ENCODE measurements at regions not wholly inside any gene's neighbourhood (a gene's known extent, or its start where the extent isn't known, plus 50 kb on each side); places are given as distances from the start of the nearest gene placed in this dataset.
"Not testable (repeated sequence)": the region's sequence is repeated elsewhere in the genome, so short reads cannot be mapped to it uniquely, and the experiment has no call there.

DNA sequence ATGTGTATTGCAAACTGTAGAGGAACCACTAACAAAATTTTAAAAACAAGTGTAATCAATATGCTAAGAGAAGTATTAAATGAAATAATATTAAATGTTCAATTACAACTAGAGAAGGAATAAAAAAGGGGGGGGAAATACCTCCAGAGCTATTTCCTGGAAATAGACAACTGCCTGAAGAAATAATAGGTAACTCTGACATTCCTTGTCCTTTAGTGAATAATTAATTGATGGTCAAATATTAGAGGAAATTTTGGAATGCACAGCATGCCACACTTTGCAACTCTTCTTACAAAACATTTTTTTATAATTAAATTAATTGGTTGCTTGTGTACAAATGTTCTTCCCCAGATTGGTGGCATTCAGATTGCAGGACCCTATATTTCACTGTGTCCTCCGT is 342.6 kb upstream of the COL8A1 start:
- DNase-seq: no peak

DNA sequence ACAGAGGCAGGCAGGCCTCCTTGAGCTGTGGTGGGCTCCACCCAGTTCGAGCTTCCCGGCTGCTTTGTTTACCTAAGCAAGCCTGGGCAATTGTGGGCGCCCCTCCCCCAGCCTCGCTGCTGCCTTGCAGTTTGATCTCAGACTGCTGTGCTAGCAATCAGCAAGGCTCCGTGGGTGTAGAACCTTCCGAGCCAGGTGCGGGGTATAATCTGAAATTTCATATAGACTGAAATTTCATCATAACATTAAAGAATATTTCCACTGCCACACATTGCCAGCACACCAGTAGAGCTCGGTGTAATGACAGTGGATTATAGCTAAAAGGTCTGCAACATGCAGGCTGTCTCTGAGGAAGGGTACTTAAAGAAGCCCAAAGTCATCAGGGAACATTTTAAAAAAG is 344.3 kb upstream of the COL8A1 start:
- not testable (repeated sequence) for DNase-seq

DNA sequence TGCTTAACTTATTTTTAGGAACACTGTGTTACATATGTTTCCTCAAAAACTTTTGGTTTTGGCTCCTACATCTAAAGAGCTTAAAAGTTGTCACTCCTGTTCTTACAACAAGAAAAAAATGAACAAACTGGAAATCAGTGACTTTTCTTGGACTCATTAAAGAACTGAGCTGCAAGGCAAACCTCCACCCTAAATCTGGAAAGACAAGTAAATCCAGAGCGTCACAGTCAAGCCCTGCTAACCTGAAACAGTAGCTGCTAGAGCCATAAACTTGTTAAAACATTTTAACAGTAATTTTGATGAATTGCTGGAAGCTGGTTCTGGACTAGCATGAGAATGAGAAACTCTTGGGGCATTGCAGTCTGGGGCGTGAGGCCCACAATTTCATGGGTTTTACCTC is 350.5 kb upstream of the COL8A1 start:
- no peak for DNase-seq

DNA sequence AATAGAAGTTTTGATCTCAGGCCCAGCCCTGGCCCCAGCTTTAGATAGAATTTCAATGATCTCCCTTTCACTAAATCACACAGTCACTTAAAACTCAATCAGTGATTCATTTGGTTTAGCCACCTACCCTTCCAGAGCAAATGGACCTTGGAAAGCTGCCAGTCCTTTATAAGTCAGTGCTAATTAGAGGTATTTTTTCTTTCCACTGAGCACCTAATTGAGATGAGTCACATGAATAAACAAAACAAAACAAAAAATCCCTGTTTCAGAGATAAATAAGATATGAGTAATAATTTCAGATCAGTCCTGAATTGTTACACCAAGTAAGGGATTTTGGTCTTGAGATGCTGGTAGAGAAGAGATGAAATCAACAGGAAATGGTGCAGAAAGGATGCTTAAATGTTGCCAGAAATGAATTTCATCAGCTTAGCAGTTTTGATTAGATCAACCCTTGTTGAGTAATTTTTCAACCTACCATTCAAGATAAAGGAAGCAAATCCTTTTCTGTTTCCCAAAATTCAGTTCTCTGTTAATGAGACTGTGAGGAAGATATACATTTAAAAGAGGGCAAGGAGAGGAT is 352.0 kb upstream of the COL8A1 start:
- DNase-seq: no peak

DNA sequence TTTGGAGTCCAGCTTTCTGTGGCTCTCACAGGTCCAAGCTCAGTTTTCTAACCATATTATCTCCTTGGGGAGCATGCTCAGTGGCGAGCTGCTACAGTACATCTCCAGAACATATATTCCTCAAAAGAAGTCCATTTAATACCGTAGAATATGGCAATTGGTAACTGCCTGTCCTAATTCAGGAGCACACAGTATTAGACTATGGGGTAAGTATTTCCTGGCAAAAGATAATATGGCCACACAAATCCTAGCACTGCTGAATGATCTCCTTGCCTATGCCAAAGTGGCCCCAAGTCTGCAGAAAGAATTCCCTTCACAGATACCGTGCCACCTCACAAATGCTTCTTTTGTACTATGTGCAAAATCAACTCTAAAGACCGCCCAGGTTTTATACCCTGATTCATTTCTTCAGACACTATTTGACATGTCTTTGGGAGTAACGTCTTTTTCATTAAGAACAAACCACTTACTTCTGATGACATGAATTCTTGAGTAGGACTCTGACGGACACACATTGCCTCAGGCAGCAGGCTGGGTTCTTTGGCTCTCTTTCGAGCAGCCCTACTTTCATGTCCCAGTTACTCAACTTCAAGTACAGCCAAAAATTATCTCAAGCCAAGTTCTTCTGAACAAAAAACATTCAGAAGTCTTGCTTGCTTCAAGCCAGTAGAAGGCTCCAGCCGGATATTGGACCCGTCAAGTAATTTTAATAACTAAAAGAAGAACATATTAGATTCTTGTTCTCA is 368.3 kb upstream of the DCBLD2 start:
- DNase-seq: no peak

DNA sequence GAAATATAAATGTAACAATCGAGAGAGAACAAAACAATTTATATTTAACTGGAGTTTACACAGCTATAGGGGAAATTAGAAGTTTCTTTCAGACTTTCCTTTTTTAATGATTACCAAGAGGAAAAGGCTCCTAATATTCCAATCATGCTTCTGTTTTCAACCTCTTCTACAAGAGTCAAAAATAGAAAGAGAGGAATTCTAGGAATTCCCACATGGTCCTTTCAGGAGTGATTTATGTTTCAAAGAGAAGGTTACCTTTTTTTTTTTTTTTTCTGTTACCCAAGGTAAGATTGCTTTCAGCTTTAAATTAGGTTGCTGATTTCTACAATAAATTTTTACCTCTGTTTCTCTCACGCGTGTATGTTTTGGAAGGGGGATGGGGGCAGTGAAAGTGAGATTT is 355.3 kb upstream of the DCBLD2 start:
- DNase-seq: no peak

DNA sequence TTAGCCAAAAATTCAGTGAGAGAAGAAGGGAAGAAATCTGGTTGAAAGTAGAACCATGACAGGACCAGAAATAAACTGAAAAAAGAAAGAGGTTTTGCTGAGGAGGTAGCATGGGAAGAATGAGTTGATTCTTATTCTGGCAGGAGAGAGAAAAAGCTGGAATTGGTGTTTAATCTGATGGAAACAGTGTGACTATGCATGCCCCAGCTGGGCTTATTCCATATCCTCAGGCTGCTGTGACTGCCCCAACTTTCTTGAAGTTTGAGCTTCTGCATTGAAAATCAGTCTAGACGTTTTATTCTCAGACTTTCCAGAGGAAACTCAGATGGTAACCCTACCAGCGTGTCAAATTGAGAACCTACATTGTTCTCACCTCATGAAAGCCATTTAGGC is 352.5 kb upstream of the DCBLD2 start:
- DNase-seq: no peak

DNA sequence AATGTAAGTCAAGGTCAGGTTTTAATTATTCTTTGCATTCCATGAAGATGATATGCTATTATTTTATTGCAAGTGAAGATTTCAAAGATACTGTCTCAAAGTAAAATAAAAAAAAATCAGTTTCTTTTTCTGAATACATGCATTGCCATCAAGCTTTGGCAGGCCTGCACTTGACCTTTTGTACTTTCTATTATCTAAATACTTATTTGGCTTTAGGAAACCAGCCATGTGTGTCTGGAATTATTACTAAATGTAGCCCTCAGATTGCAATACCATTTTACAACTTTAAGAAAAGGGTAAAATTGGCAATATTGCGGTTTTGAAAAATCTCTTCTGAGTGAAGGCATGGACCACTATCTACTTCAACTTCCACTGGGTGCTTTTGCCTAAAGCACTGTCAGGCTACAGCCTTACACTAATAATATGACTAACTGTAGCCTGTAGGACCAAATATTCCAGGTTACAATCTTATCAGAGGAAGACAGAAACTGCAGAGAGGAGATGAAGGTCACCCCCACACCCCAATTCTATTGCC is 349.4 kb upstream of the DCBLD2 start:
- DNase-seq: no peak

DNA sequence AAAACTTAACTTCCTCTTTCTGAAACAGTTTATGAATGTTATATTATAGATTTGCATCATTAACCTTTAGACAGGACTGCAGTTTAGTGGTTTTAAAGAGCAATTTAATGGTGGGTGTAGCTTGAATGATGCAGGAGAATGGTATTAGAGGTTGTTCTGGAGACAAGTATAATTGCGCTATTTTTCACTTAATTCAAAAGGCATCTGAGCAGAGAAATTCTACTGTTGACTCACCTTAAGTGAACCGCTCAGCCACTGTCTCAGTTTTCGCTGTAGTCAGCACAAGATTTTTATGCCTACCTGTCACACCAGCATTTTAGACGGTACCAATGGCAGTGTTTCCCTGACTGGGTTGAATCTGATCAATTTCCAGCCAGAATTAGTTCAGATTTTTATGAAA is 348.8 kb upstream of the DCBLD2 start:
- DNase-seq: no peak

DNA sequence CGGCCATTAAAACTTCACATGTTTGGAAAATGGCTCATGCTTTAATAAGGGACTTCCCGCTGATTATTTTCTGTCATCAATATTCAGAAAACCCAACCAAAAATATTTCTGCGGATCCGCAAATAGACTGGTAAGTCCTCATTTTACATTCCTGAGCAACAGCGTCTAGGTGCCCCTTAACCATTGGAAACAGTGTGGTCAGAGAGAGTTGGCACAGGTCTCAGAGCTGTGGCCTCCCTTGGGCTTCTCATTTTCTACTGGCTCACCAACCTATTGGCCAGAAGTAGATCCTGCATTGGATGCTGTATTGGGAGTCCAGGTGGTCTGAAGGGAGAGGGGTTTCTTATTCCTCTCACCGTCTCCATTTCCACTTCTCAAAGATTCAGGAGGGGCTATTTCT is 348.1 kb upstream of the DCBLD2 start:
- DNase-seq: no peak

DNA sequence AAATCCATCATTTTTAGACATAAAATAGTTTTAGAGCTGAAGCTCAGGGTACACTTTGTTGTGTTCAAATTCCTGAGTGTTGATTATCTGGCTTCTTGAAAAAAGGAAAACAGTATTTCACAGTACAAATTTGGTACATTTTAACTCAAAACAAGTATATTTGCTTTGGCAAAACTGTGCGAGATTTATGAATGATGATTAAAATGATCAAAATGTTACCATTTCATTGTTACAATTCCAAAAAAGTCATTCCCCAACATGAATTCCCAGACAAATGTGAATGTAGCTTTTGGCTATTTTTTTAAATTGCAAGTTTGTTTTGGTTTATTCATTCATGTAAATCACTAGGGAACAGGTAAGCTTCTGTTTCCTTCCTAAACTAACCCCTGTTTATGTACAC is 347.4 kb upstream of the DCBLD2 start:
- DNase-seq: no peak

DNA sequence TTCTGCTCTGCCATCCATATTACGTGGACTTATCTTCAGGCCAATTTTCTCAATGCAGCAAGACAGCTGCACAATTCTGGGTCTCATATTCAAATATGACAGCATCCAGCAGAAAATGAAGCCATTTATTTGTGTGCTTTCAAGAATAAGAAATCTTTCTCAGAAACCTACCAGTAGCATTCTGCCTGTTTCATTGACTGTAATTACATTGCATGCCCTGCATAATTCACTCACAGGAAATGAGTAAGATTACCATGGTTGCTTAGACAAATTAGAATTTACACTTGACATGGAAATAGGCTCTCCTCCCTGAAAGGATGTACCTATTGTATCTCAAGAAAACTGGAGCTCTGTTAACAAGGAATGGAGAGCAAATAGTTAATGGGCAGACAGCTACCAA is 346.6 kb upstream of the DCBLD2 start:
- no peak for DNase-seq

DNA sequence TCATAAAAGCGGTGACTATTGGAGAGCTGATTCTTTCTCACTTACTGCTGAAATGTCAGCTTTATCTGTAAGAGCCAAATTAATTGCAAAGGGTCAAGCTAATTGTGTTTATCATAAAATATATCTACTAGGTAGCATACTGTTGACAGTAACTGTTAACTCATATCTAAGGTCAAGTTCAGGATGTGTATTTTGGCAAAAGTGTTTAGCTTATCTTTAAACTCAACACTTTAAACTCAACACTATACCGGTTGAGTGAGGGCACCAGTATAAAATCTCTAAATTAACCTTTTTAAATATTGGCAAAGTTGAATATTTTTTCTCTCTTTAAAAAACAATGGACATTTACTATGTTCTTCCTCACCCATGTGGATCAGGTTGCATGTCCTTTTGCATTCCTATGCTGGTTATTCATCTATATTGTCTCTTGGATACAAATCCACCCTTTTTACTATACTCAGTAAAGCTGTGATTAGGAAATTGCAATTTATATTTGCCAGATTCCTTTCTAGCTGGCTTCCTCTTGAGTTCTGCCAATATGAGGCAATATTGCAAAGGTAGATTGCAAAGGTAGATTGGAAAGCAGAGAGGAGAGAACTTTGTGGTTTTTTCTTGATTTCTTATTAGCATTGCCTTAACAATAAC is 344.6 kb upstream of the DCBLD2 start:
- DNase-seq: no peak

DNA sequence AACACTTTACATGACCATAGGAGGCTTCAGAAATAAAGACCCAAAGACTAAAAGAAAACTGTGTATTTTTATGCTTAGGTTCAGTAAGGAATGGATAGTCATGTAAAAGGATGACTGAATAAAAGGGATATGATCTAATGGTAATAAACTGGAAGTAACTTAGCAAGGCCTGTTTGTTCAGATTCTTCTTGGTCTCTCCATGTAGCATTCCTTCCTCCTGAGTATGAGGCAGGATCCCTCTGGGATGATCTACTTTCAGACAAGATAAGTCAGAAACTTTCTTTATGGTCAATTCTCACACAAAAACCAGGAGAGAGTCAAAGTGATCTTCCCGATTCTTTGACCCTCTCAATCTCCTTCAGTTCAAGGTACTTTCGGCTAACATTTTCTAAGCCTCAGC is 340.8 kb upstream of the DCBLD2 start:
- DNase-seq: no peak

DNA sequence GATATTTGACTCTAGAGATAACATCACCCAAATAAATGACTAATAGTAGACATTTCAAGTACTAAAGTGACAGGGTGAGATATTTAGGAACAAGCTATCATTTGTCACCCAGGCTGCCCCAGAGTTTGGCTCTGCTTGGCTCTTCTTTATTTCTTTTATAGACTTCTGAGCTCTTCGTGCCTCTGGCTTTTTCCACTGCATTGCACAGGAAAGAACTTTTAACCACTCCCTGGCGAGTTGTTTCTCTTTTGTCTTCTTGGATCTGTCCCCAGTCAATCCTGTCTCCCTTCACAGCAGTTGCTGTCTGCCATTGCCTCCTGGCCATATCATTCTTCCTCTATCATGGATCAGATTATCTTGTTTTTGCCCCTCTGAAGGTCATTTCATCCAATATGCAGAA is 339.2 kb upstream of the DCBLD2 start:
- DNase-seq: no peak

DNA sequence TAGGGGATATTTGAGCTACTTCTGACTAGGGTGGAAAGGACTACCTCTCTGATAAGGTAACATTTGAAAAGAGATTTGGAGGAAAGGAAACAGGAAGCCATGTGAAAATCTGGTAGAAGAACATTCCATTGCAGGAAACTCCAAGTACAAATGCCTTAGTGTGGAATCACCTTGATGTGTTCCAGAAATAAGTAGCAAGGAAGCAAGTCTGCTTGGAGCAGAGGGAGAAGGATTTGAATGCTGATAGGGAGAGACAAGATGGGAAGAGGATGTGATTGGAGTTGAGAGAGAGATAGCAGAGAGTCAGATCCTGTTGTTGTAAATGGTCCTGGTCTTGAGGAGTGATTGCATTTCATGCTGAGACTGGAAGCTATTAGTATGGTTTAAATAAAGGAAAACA is 335.1 kb upstream of the DCBLD2 start:
- no peak for DNase-seq

DNA sequence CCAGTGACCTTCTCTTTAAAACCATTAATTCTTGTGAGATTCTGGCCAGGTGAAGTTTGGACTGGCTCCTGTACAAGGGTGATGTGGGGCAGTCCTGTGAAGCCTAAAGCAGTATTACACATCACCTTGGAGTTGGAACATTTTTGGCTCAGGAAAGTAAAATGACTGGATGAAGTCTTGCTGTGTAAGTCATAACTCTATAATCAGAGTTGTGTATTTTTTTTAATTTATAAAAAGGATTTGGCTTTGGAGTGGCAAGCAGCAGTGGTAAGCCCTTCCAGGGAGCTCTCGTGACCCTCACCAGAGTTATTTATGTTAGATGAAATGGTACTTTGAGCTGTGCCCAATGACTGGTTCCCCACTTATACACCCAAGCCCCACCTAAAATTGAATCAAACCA is 331.2 kb upstream of the DCBLD2 start:
- no peak for DNase-seq

DNA sequence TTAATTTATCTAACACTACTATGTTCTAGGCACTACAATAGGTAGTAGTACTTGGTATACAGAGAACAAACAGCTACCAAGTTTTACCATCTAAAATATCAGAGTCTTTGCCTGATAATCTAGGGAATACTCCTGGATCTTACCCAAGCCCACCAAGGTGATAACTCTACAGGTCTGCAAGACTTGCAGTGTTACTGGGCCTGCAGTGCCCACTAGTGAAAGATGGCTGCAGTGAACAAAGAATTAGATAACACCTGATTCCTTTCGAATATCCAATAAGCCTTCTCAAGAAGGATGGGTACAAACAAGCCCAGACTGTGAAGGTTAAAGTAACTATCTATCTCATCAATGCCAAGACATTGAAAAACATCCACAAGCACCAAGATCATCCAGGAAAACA is 317.0 kb upstream of the DCBLD2 start:
- no peak for DNase-seq

DNA sequence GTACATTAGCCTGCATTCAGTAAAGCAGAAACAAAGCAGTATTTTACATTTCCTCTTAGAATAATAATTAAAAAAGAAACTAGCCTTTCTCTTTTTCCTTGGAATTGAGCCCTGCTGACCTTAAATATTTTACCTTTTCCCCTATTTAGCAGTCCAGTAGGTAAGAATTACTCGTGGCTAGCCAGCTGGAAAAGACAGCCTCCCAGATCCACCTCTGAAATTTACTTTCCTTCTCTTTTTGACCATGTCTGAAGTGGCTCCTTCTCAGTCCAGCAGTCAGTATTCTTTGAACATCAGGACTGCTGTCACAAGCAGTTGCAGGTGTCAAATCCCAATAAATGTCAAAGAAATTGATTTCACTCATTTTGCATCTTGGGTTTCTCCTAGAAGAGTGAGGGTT is 311.5 kb upstream of the DCBLD2 start:
- no peak for DNase-seq

DNA sequence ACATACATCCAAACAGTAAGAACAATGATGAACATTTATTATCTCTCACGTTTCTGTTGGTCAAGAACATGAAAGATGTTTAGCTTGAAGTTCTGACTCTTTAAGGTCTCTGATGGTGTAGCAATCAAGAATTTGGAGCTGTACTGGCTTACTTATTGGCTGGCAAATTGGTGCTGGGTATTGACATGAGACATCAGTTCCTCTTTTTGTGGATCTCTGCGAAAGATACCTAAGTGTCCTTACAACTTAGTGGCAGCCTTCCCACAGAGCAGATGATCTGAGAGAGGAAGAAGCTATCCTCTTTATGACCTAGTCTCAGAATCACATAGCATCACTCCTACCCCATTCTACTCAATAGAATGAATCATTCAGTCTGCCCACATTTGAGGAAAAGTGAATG is 309.8 kb upstream of the DCBLD2 start:
- no peak for DNase-seq

DNA sequence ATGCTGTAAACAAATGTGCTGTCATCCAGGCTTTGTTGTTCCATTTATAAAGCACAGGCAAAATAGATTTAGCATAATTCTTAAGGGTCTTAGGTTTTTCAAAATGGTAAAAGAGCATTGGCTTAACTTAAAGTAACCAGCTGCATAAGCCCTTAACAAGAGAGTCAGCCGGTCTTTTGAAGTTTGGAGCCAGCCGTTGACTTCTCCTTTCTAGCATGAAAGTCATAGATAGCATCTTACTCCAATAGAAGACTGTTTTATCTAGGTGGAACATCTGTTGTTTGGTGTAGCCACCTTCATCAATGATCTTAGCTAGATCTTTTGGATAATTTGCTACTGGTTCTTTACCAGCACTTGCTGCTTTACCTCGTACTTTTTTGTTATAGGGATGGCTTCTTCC is 297.5 kb upstream of the DCBLD2 start:
- no peak for DNase-seq

DNA sequence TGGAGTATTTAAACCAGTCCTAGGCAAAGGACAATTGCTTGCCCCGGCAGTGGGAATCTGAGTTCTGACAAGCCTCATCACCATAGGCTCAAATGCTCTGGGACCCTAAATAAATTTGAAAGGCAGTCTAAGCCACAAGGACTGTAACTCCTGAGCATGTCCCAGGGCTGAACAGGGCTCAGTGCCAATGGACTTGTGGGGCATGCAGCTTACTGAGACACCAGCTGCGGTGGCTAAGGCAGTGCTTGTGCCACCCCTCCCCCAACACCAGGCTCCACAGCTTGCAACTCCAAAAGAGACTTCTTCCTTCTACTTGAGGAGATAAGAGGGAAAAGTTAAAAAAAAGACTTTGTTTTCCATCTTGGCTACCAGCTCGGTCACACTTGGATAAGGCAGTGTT is 289.7 kb upstream of the DCBLD2 start:
- DNase-seq: no peak

DNA sequence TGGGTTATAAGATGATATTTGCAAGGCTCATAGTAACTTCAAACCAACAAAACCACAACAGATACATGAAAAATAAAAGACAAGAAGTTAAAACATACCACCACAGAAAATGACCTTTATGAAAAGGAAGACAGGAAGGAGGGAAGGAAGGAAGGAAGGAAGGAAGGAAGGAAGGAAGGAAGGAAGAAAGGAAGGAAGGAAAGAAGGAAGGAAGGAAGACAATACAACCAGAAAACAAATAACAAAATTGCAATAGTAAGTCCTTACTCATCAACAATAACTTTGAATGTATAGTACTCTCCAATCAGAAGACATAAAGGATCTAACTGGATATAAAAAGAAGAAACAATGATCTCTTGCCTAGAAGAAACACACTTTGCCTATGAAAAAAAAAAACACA is 287.4 kb upstream of the DCBLD2 start:
- DNase-seq: no peak

DNA sequence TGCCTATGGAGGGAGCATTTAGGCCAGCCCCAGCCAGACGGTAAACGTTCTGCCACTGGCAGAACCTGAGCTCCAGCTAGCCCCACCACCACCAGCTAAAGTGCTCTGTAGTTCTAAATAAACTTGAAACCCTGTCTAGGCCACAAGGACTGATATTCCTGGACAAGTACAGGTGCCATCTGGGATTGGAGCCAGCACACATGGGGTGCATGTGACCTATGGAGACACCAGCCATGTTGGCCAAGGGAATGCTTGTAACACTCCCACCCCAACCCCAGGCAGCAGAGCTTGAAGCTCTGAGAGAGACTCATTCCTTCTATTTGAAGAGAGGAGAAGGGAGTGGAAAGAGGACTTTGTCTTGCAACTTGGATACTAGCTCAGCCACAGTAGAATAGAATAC is 284.5 kb upstream of the DCBLD2 start:
- DNase-seq: no peak

Measured in NCI-H2081 treated with DMSO at 0.1 percent for 48 hours (cell line).